HG03060 (cell line): ENCODE measurements at regions not wholly inside any gene's neighbourhood (a gene's known extent, or its start where the extent isn't known, plus 50 kb on each side); places are given as distances from the start of the nearest gene placed in this dataset.
"Not testable (repeated sequence)": the region's sequence is repeated elsewhere in the genome, so short reads cannot be mapped to it uniquely, and the experiment has no call there.

Experiments
- ATAC-seq: cut with Tn5 transposase; IDR thresholded peaks from one replicate; pipeline ENCODE4 v1.9.1; 2021; ENCODE audit warnings: low read depth, moderate number of reproducible peaks; ENCODE audit not compliant: unreplicated experiment

GRCh38 chr4:126369076-126369475 lies 1054.3 kb downstream of the FAT4 start:
- no peak for ATAC-seq

- ATAC-seq = no peak
These were observed 1057.9 kb downstream of the FAT4 start for GRCh38 chr4:126372634-126373033.

- ATAC-seq = no peak
These were observed 1060.8 kb downstream of the FAT4 start for GRCh38 chr4:126375462-126376054.

- no peak for ATAC-seq
These were observed 1071.2 kb downstream of the FAT4 start for GRCh38 chr4:126385954-126386353.

- no peak for ATAC-seq
These were observed 1071.8 kb downstream of the FAT4 start for GRCh38 chr4:126386512-126386911.

GRCh38 chr4:126395664-126396063 lies 1080.9 kb downstream of the FAT4 start:
- ATAC-seq = no peak

- no peak for ATAC-seq
These were observed 1081.4 kb downstream of the FAT4 start for GRCh38 chr4:126396121-126396520.

- ATAC-seq = no peak
These were observed 1081.9 kb downstream of the FAT4 start for GRCh38 chr4:126396703-126397102.

- ATAC-seq = no peak
These were observed 1089.8 kb downstream of the FAT4 start for GRCh38 chr4:126404549-126404948.

GRCh38 chr4:126405369-126405982 lies 1090.7 kb downstream of the FAT4 start:
- peak; percentile 65 for ATAC-seq

- no peak for ATAC-seq
These were observed 1095.0 kb downstream of the FAT4 start for GRCh38 chr4:126409746-126410145.

GRCh38 chr4:126411047-126411446 lies 1096.3 kb downstream of the FAT4 start:
- no peak for ATAC-seq

GRCh38 chr4:126412310-126412709 lies 1097.6 kb downstream of the FAT4 start:
- not testable (repeated sequence) for ATAC-seq

GRCh38 chr4:126414741-126415140 lies 1100.0 kb downstream of the FAT4 start:
- no peak for ATAC-seq

GRCh38 chr4:126419266-126419665 lies 1104.5 kb downstream of the FAT4 start:
- no peak for ATAC-seq

GRCh38 chr4:126427853-126428252 lies 1113.1 kb downstream of the FAT4 start:
- ATAC-seq = no peak

- no peak for ATAC-seq
These were observed 1116.3 kb downstream of the FAT4 start for GRCh38 chr4:126431049-126431448.

GRCh38 chr4:126435491-126435890 lies 1120.7 kb downstream of the FAT4 start:
- no peak for ATAC-seq

- ATAC-seq = no peak
These were observed 1125.5 kb downstream of the FAT4 start for GRCh38 chr4:126440297-126440696.

- ATAC-seq = no peak
These were observed 1126.6 kb downstream of the FAT4 start for GRCh38 chr4:126441173-126442035.

- ATAC-seq = no peak
These were observed 1130.8 kb downstream of the FAT4 start for GRCh38 chr4:126445596-126445995.

- ATAC-seq = no peak
These were observed 1132.2 kb downstream of the FAT4 start for GRCh38 chr4:126446917-126447316.
